AG09319 (cell line): ENCODE measurements at regions not wholly inside any gene's neighbourhood (a gene's known extent, or its start where the extent isn't known, plus 50 kb on each side); places are given as distances from the start of the nearest gene placed in this dataset.

Experiments used
- DNase-seq: peaks from one replicate; pipeline ENCODE4 v3.0.0-alpha.2; 2010; ENCODE audit warnings: low read depth; ENCODE audit errors: extremely low read depth
- CTCF ChIP-seq: IDR thresholded peaks from 2 replicates; pipeline ENCODE4 v1.5.1; 2011; ENCODE audit warnings: low read depth, mild to moderate bottlenecking, inconsistent platforms, low read length, moderate library complexity

- DNase-seq: no peak
- TF ChIP-seq CTCF: no peak
These were observed 478.2 kb upstream of the LRRN3 start for GRCh38 chr7:110612680-110613079.
